ENCODE measurements at regions not wholly inside any gene's neighbourhood (a gene's known extent, or its start where the extent isn't known, plus 50 kb on each side); places are given as distances from the start of the nearest gene placed in this dataset.
A peak's percentile ranks its signal among the peaks of the same experiment; 100 is the strongest.

DNA sequence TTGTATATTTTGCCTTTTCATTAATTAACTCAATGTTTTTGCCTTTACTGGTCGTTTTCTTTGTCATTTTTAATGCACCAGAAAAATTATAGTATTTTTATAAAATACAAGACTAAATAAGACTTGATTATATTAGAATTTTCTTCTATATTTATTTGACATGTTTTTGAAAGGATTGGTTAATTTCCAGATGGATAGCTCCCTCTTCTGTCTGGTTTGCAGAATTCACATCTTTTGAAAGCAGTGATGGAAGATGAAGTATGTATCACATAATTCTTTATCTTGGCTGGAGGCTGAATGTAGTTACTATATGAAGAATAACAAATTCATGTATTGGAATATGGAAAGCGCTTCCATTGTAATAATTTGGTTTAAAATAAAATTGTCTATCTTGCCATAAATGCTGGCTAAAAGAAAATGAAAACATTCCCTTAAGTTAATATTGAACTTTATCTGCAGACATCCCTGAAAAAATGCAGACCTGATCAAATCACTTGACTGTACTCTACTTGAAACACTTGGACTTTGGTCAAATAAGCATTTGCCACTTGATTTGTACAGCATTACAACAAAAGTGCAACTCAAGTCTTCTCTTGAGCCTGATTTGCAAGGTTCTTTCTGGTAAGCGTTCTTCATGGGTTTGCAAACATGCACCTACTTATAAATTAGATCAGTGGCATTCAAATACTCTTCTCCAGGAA, 86.3 kb upstream of the EFEMP1 start:
- ATAC-seq (ENCODE audit: low read depth) (peak; percentile 25; the same call in 1 of the 3 replicates), DNase-seq (ENCODE audit: low spot score) (no peak)
- Histone ChIP-seq H3K4me1 (ENCODE audit: insufficient read depth, poor library complexity, severe bottlenecking) (peaks cover 22% of the 10 kb centered on the region), H3K9me3 (ENCODE audit: severe bottlenecking) (no peaks in the 10 kb centered on the region), H3K36me3 (ENCODE audit: low read depth) (no peaks in the 10 kb centered on the region), H3K27me3 (ENCODE audit: insufficient read depth, poor library complexity, severe bottlenecking) (no peaks in the 10 kb centered on the region), H3K27ac (ENCODE audit: poor library complexity, severe bottlenecking) (peak overlapping the region; percentile 21), H3K4me3 (ENCODE audit: severe bottlenecking) (no peak overlapping the region)
- TF ChIP-seq CTCF (IDR thresholded peaks at IDR 0.05; ENCODE audit: poor library complexity, severe bottlenecking), result peak; percentile 88

DNA sequence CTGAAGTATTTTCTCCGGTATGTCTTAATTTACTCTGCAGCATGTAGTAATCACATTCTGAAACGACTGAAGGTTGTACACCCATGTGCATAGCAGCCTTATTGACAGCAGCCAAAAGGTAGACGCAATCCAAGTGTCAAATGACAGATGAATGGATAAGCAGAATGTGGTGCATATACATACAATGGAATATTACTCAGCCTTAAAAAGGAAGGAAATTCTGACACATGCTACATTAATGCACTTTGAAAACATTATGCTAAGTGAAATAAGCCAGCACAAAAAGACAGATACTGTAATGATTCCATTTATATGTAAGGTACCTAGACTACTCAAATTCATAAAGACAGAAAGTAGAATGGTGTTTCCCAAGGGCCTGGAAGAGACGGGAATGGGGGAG, 88.0 kb upstream of the EFEMP1 start:
- peaks cover 22% of the 10 kb centered on the region for H3K4me1 ChIP-seq (ENCODE audit: insufficient read depth, poor library complexity, severe bottlenecking)
- ATAC-seq (ENCODE audit: low read depth) (no peak), DNase-seq (ENCODE audit: low spot score) (no peak)

DNA sequence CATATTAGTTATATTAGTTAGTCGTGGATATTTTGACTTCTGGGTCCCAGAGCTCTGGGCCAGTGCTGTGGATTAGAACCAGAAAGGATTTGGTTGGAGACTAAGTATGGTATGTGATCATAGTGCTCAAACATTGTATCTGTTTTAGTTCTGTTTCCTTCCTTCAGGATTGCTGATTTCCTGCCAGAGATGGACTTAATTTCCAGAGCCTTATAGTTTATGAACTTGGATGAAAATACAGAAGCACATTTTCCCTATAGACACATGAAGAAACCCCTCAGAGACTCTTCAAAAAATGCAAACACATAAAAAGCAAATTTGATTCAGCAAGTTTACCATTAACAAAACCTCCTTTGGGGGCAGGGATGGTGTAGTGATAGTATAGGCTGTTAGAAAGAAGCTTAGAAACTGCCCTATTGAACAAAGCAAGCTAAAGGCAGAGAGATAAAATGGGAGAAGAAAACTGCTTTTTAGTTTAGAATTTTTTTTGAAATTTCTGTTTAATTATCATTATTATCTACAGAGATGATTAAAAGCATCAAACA, 88.7 kb upstream of the EFEMP1 start:
- no peak overlapping the region for H3K27ac ChIP-seq (ENCODE audit: poor library complexity, severe bottlenecking)
- H3K36me3 ChIP-seq (ENCODE audit: low read depth), result no peaks in the 10 kb centered on the region
- peaks cover 22% of the 10 kb centered on the region for H3K4me1 ChIP-seq (ENCODE audit: insufficient read depth, poor library complexity, severe bottlenecking)
- H3K9me3 ChIP-seq (ENCODE audit: severe bottlenecking), result no peaks in the 10 kb centered on the region
- TF ChIP-seq CTCF (IDR thresholded peaks at IDR 0.05; ENCODE audit: poor library complexity, severe bottlenecking), result no peak
- no peak overlapping the region for H3K4me3 ChIP-seq (ENCODE audit: severe bottlenecking)
- ATAC-seq (ENCODE audit: low read depth) (no peak), DNase-seq (ENCODE audit: low spot score) (no peak)
- H3K27me3 ChIP-seq (ENCODE audit: insufficient read depth, poor library complexity, severe bottlenecking), result no peaks in the 10 kb centered on the region

More for the DNA sequence above, 88.0 kb upstream of the EFEMP1 start:
- no peaks in the 10 kb centered on the region for H3K36me3 ChIP-seq (ENCODE audit: low read depth)
- no peaks in the 10 kb centered on the region for H3K27me3 ChIP-seq (ENCODE audit: insufficient read depth, poor library complexity, severe bottlenecking)
- H3K9me3 ChIP-seq (ENCODE audit: severe bottlenecking), result no peaks in the 10 kb centered on the region
- H3K4me3 ChIP-seq (ENCODE audit: severe bottlenecking), result no peak overlapping the region
- H3K27ac ChIP-seq (ENCODE audit: poor library complexity, severe bottlenecking), result no peak overlapping the region
- no peak for TF ChIP-seq CTCF (IDR thresholded peaks at IDR 0.05; ENCODE audit: poor library complexity, severe bottlenecking)

- no peak for TF ChIP-seq CTCF (IDR thresholded peaks at IDR 0.05; ENCODE audit: poor library complexity, severe bottlenecking)
- Histone ChIP-seq H3K4me1 (ENCODE audit: insufficient read depth, poor library complexity, severe bottlenecking) (peaks cover 22% of the 10 kb centered on the region), H3K27me3 (ENCODE audit: insufficient read depth, poor library complexity, severe bottlenecking) (no peaks in the 10 kb centered on the region), H3K9me3 (ENCODE audit: severe bottlenecking) (no peaks in the 10 kb centered on the region), H3K36me3 (ENCODE audit: low read depth) (no peaks in the 10 kb centered on the region), H3K4me3 (ENCODE audit: severe bottlenecking) (no peak overlapping the region), H3K27ac (ENCODE audit: poor library complexity, severe bottlenecking) (peak overlapping the region; percentile 17)
- DNase-seq (ENCODE audit: low spot score) (no peak), ATAC-seq (ENCODE audit: low read depth) (no peak)
Observed at GRCh38 chr2:56013475-56013874, 89.9 kb upstream of the EFEMP1 start.
